OCI-LY3 (cell line): ENCODE measurements at regions not wholly inside any gene's neighbourhood (a gene's known extent, or its start where the extent isn't known, plus 50 kb on each side); places are given as distances from the start of the nearest gene placed in this dataset.

ENCODE experiments used
- EZH2phosphoT487 ChIP-seq: fragments of 200-600 bp; shearing (Covaris generic); IDR thresholded peaks from 2 replicates; pipeline ENCODE4 v1.6.1; 2018; ENCODE audit warnings: antibody characterized with exemption, mixed run types, low read depth
- TF ChIP-seq, protein P1 (sequence below): fragments of 200-600, 300-600 bp; sonication (generic); IDR thresholded peaks from 2 replicates; pipeline ENCODE4 v1.5.1; 2014; ENCODE audit warnings: antibody characterized with exemption, low read length, low read depth

DNA sequence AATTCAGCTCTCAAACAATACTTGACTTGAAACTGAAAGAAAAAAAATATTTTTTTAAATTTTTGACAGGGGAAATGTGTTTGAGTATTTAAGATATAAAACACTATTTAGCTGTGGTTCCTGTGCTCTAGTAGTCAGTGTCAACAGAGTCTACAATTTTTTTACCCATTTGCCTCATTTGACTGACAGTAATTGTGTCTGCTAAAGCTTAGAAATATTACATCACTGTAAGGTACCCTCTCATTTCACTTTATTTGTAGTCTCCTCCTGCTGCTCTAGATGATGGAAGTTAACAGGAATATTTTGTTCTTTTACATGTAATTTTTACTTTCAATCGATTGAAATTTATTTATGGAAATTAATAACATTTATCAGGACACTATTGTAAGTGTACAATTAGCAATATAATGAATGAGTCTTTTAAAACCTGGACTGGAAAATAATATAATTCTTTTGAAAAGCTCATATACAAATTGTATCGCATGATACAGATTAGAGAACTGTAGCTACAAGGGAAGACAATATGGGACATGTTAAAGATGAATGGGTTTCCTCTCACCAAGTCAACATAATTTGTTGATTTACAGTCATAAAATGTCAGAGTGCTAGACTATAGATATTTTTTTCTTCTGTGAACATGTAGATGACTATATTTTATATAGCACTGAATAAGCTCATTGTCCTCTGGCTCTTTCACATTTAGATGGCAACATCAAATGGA lies 1186.5 kb upstream of the ADGRL3 start:
- TF ChIP-seq, protein P1, sequence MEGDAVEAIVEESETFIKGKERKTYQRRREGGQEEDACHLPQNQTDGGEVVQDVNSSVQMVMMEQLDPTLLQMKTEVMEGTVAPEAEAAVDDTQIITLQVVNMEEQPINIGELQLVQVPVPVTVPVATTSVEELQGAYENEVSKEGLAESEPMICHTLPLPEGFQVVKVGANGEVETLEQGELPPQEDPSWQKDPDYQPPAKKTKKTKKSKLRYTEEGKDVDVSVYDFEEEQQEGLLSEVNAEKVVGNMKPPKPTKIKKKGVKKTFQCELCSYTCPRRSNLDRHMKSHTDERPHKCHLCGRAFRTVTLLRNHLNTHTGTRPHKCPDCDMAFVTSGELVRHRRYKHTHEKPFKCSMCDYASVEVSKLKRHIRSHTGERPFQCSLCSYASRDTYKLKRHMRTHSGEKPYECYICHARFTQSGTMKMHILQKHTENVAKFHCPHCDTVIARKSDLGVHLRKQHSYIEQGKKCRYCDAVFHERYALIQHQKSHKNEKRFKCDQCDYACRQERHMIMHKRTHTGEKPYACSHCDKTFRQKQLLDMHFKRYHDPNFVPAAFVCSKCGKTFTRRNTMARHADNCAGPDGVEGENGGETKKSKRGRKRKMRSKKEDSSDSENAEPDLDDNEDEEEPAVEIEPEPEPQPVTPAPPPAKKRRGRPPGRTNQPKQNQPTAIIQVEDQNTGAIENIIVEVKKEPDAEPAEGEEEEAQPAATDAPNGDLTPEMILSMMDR: no peak
- TF ChIP-seq EZH2phosphoT487: no peak
